Thymus (tissue), 11 donors: ENCODE measurements at regions not wholly inside any gene's neighbourhood (a gene's known extent, or its start where the extent isn't known, plus 50 kb on each side); places are given as distances from the start of the nearest gene placed in this dataset.
A peak's percentile ranks its signal among the peaks of the same experiment; 100 is the strongest.

ENCODE experiments used
- DNase-seq, 9 donors: peaks; one replicate each; pipeline ENCODE4 v3.0.0-alpha.2; 2013; ENCODE audit warnings: low spot score in 9 of 9, low read depth in 6 of 9, missing footprints in 1 of 9
- H3K27ac ChIP-seq, 2 donors: one replicate each; pipeline ENCODE4 v1.5.1; 2013; ENCODE audit warnings: control low read depth in 1 of 2, low read depth in 1 of 2, low read length in 1 of 2, mild to moderate bottlenecking in 1 of 2, moderate library complexity in 1 of 2
- H3K27me3 ChIP-seq, 2 donors: one replicate each; pipeline ENCODE4 v1.5.1; 2013; ENCODE audit warnings: low read length in 1 of 2; ENCODE audit not compliant: control insufficient read depth in 2 of 2, insufficient read depth in 1 of 2
- H3K36me3 ChIP-seq, 2 donors: one replicate each; pipeline ENCODE4 v1.5.1; 2013; ENCODE audit warnings: low read length in 1 of 2, mild to moderate bottlenecking in 1 of 2, moderate library complexity in 1 of 2; ENCODE audit not compliant: control insufficient read depth in 2 of 2, insufficient read depth in 2 of 2
- H3K4me1 ChIP-seq, 2 donors: one replicate each; pipeline ENCODE4 v1.5.1; 2013; ENCODE audit warnings: low read length in 2 of 2; ENCODE audit not compliant: control insufficient read depth in 2 of 2, insufficient read depth in 2 of 2
- H3K4me3 ChIP-seq, 2 donors: one replicate each; pipeline ENCODE4 v1.5.1; 2013; ENCODE audit warnings: low read length in 2 of 2, control low read depth in 1 of 2, mild to moderate bottlenecking in 1 of 2
- H3K9me3 ChIP-seq, 2 donors: one replicate each; pipeline ENCODE4 v1.5.1; 2013; ENCODE audit warnings: low read length in 1 of 2, mild to moderate bottlenecking in 1 of 2; ENCODE audit not compliant: control insufficient read depth in 2 of 2, insufficient read depth in 1 of 2
- WGBS: extraction: QIAGEN DNeasy Blood & Tissue Kit; methylation state at CpG from one replicate; pipeline ENCODE4 v1.1.7; 2013; 5-methylcytosine and 5-hydroxymethylcytosine counted together
- donor health status: healthy.

- no peak overlapping the region for H3K4me3 ChIP-seq
- peak in 1 of 9 donors; percentile 27 for DNase-seq
- no peaks in the 10 kb centered on the region for H3K9me3 ChIP-seq
- H3K27me3 ChIP-seq = no peaks in the 10 kb centered on the region
- peaks cover 0 to 25% of the 10 kb centered on the region in 2 donors for H3K4me1 ChIP-seq
- H3K36me3 ChIP-seq = no peaks in the 10 kb centered on the region
- no peak overlapping the region for H3K27ac ChIP-seq
- WGBS = 79% methylated on average over 2 of the region's 2 CpGs
Measured at GRCh38 chr3:64871834-64872249, 184.0 kb upstream of the ADAMTS9 start.

GRCh38 chr3:64870876-64871646 is 183.3 kb upstream of the ADAMTS9 start:
- Histone ChIP-seq H3K4me1 (peaks cover 0 to 25% of the 10 kb centered on the region in 2 donors), H3K27ac (no peak overlapping the region), H3K9me3 (no peaks in the 10 kb centered on the region), H3K27me3 (no peaks in the 10 kb centered on the region), H3K36me3 (no peaks in the 10 kb centered on the region), H3K4me3 (no peak overlapping the region)
- DNase-seq = no peak
- 80% methylated on average over 4 of the region's 4 CpGs for WGBS

GRCh38 chr3:64867224-64867623 is 179.4 kb upstream of the ADAMTS9 start:
- no peak overlapping the region for H3K27ac ChIP-seq
- no peak overlapping the region for H3K4me3 ChIP-seq
- H3K4me1 ChIP-seq = peaks cover 0 to 12% of the 10 kb centered on the region in 2 donors
- no peaks in the 10 kb centered on the region for H3K27me3 ChIP-seq
- H3K9me3 ChIP-seq = no peaks in the 10 kb centered on the region
- H3K36me3 ChIP-seq = no peaks in the 10 kb centered on the region
- 89% methylated on average over 2 of the region's 2 CpGs for WGBS
- DNase-seq = no peak

- no peaks in the 10 kb centered on the region for H3K9me3 ChIP-seq
Measured at GRCh38 chr3:64865839-64866570, 178.2 kb upstream of the ADAMTS9 start.

GRCh38 chr3:64863226-64864212 is 175.7 kb upstream of the ADAMTS9 start:
- H3K36me3 ChIP-seq = no peaks in the 10 kb centered on the region
- no peaks in the 10 kb centered on the region for H3K27me3 ChIP-seq
- no peak overlapping the region for H3K4me3 ChIP-seq
- no peak overlapping the region for H3K27ac ChIP-seq
- 95% methylated on average over 11 of the region's 11 CpGs for WGBS
- DNase-seq = no peak
- no peaks in the 10 kb centered on the region for H3K9me3 ChIP-seq
- H3K4me1 ChIP-seq = peaks cover 0 to 16% of the 10 kb centered on the region in 2 donors

More at GRCh38 chr3:64865839-64866570, 178.2 kb upstream of the ADAMTS9 start:
- 89% methylated on average over 4 of the region's 4 CpGs for WGBS
- H3K27ac ChIP-seq = no peak overlapping the region
- no peaks in the 10 kb centered on the region for H3K27me3 ChIP-seq
- H3K4me1 ChIP-seq = peaks cover 0 to 4% of the 10 kb centered on the region in 2 donors
- no peak overlapping the region for H3K4me3 ChIP-seq
- H3K36me3 ChIP-seq = no peaks in the 10 kb centered on the region
- DNase-seq = no peak

DNA sequence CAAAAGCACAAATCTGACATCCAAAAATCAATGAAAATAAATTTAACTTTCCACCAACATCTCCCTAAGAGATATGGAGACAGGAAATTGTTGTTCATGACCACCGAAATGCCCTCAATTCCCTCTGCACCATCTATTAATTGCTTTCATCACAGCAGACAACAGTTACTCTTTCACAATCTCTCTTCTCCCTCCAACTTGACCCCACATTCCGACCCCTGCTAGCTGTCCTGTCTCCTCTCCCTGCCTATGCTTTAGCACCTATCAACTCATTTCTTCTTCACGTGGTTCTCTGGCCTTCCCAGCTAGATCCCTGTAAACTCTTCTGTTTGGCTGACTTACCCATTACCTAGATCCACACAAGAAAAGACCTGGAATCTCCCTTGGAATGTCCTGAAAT is 173.9 kb upstream of the ADAMTS9 start:
- DNase-seq = no peak
- H3K27me3 ChIP-seq = no peaks in the 10 kb centered on the region
- no peaks in the 10 kb centered on the region for H3K9me3 ChIP-seq
- no peak overlapping the region for H3K4me3 ChIP-seq
- H3K27ac ChIP-seq = no peak overlapping the region
- H3K36me3 ChIP-seq = no peaks in the 10 kb centered on the region
- WGBS = 89% methylated on average over 3 of the region's 3 CpGs
- peaks cover 0 to 12% of the 10 kb centered on the region in 2 donors for H3K4me1 ChIP-seq

DNA sequence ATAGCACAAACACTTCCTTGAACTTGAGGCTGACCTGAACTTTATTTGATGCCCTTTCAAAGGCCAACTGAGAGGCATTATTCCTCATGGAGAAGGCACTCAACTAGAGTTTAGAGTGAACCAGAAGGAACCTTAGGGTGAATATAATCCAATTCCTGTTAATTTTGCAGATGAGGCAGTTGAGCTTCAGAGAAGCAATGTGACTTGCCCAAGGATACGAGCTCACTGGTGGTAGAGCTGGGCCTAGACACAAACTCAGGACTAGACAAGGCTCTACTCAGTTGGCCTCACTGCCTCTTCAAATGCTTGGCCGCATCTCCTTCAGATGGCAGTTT is 172.7 kb upstream of the ADAMTS9 start:
- Histone ChIP-seq H3K9me3 (no peaks in the 10 kb centered on the region), H3K36me3 (no peaks in the 10 kb centered on the region), H3K4me3 (no peak overlapping the region), H3K27ac (no peak overlapping the region), H3K27me3 (no peaks in the 10 kb centered on the region), H3K4me1 (peaks cover 0 to 12% of the 10 kb centered on the region in 2 donors)
- no peak for DNase-seq
- WGBS = 96% methylated on average over 2 of the region's 2 CpGs

- DNase-seq = peak in 4 of 9 donors; percentile 4 to 53 (median 12)
- Histone ChIP-seq H3K4me3 (no peak overlapping the region), H3K4me1 (peaks cover 0 to 12% of the 10 kb centered on the region in 2 donors), H3K27me3 (no peaks in the 10 kb centered on the region), H3K27ac (peak overlapping the region in 1 of 2 donors; percentile 30), H3K9me3 (no peaks in the 10 kb centered on the region), H3K36me3 (no peaks in the 10 kb centered on the region)
- 63% methylated on average over 6 of the region's 6 CpGs for WGBS
Measured at GRCh38 chr3:64859625-64860535, 172.1 kb upstream of the ADAMTS9 start.
